ENCODE measurements at regions not wholly inside any gene's neighbourhood (a gene's known extent, or its start where the extent isn't known, plus 50 kb on each side); places are given as distances from the start of the nearest gene placed in this dataset.

DNA sequence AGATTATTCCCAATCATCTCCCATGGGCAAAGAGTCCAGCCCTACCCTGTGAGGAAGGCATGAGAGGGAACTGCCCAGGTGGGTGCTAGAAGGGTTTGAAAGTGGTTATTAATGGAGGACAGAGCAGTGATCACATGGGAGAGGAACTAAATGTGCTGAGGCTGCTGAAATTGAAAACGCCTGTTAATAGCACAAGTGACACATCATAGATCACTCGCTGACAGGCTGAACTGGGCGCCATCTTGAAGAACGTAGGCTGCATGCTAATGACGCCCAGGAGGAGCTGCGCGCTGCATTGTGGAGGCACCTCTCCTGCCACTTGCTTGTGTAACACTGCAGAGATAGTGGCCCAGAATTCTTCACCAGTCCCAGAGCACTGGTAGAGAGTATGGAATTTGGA lies 182.9 kb downstream of the KCNA5 start:
- WGBS, 2 experiments (ENCODE audit: insufficient coverage in 2 of 2): 94 to 96% methylated on average over 7 of the region's 7 CpGs
- no peak overlapping the region for H3K4me3 ChIP-seq (ENCODE audit: extremely low read depth, insufficient read depth, low read length, poor library complexity, severe bottlenecking)
- H3K4me1 ChIP-seq (ENCODE audit: control insufficient read depth, insufficient read depth, low read length, poor library complexity, severe bottlenecking): no peaks in the 10 kb centered on the region
- H3K36me3 ChIP-seq (ENCODE audit: control insufficient read depth, insufficient read depth, low read length): no peaks in the 10 kb centered on the region
- H3K27ac ChIP-seq (ENCODE audit: low read depth, low read length, severe bottlenecking): no peak overlapping the region
- peaks cover 9% of the 10 kb centered on the region for H3K9me3 ChIP-seq (ENCODE audit: control insufficient read depth, low read length)

- peaks cover 9% of the 10 kb centered on the region for H3K9me3 ChIP-seq (ENCODE audit: control insufficient read depth, low read length)
- no peak overlapping the region for H3K27ac ChIP-seq (ENCODE audit: low read depth, low read length, severe bottlenecking)
- WGBS, 2 experiments (ENCODE audit: insufficient coverage in 2 of 2): 78 to 85% methylated on average over 5 to 6 of the region's 7 CpGs
- H3K4me1 ChIP-seq (ENCODE audit: control insufficient read depth, insufficient read depth, low read length, poor library complexity, severe bottlenecking): no peaks in the 10 kb centered on the region
- no peak overlapping the region for H3K4me3 ChIP-seq (ENCODE audit: extremely low read depth, insufficient read depth, low read length, poor library complexity, severe bottlenecking)
- H3K36me3 ChIP-seq (ENCODE audit: control insufficient read depth, insufficient read depth, low read length): no peaks in the 10 kb centered on the region
These were observed 184.2 kb downstream of the KCNA5 start for GRCh38 chr12:5227708-5228373.

DNA sequence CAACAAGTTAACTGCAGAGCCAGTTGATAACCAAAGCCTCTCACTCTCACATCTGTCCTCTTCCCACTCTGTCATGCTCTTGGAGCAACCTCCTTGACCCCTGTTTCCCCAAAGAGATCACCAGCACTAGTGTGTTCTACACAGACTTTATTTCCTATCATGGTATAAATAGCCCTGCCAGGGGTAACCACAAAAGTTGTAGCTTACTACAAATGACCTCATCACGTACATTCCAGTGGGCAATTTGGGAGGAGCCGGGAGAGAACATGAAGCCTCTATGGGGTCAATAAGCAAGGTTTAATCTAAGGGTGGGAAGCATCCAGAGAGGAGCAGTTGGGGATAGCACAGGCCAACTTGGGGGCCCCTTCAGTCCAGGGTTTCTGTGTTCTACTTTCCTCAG lies 186.5 kb downstream of the KCNA5 start:
- WGBS, 2 experiments (ENCODE audit: insufficient coverage in 2 of 2): no CpG with 5 or more reads among the region's 2 CpGs
- no peaks in the 10 kb centered on the region for H3K36me3 ChIP-seq (ENCODE audit: control insufficient read depth, insufficient read depth, low read length)
- no peaks in the 10 kb centered on the region for H3K4me1 ChIP-seq (ENCODE audit: control insufficient read depth, insufficient read depth, low read length, poor library complexity, severe bottlenecking)
- H3K27ac ChIP-seq (ENCODE audit: low read depth, low read length, severe bottlenecking): no peak overlapping the region
- H3K9me3 ChIP-seq (ENCODE audit: control insufficient read depth, low read length): peaks cover 9% of the 10 kb centered on the region
- H3K4me3 ChIP-seq (ENCODE audit: extremely low read depth, insufficient read depth, low read length, poor library complexity, severe bottlenecking): no peak overlapping the region

DNA sequence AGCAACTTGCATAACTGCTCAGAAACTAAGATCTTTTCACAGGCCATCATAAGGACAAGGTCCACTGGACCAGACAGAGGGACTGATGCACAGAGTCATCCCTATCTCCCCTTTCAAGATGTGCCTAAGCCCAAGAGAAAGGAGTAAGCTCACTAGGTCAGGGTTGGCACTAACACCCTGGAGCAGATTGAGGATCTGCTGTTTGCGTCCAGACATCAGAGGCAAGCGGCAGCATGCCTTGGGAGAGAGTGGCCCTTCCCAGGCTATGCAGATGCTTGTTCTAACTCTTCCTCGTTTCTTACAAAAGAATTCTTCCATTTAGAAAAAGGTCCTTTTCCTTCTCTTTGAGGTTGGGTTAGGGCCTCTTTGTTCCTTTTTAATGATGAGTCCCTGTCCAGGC lies 187.2 kb downstream of the KCNA5 start:
- WGBS, 2 experiments (ENCODE audit: insufficient coverage in 2 of 2): 100% methylated on average over 2 of the region's 3 CpGs
- Histone ChIP-seq H3K4me1 (ENCODE audit: control insufficient read depth, insufficient read depth, low read length, poor library complexity, severe bottlenecking) (no peaks in the 10 kb centered on the region), H3K4me3 (ENCODE audit: extremely low read depth, insufficient read depth, low read length, poor library complexity, severe bottlenecking) (no peak overlapping the region)

GRCh38 chr12:5232291-5232690 lies 188.6 kb downstream of the KCNA5 start:
- Histone ChIP-seq H3K9me3 (ENCODE audit: control insufficient read depth, low read length) (peaks cover 9% of the 10 kb centered on the region), H3K36me3 (ENCODE audit: control insufficient read depth, insufficient read depth, low read length) (no peaks in the 10 kb centered on the region), H3K27ac (ENCODE audit: low read depth, low read length, severe bottlenecking) (no peak overlapping the region), H3K4me3 (ENCODE audit: extremely low read depth, insufficient read depth, low read length, poor library complexity, severe bottlenecking) (no peak overlapping the region), H3K4me1 (ENCODE audit: control insufficient read depth, insufficient read depth, low read length, poor library complexity, severe bottlenecking) (no peaks in the 10 kb centered on the region)
- WGBS, 2 experiments (ENCODE audit: insufficient coverage in 2 of 2): 87% methylated on average over 3 of the region's 3 CpGs; no CpG with 5 or more reads in 1 of the 2 experiments

More for the DNA sequence above, 187.2 kb downstream of the KCNA5 start:
- no peak overlapping the region for H3K27ac ChIP-seq (ENCODE audit: low read depth, low read length, severe bottlenecking)
- H3K36me3 ChIP-seq (ENCODE audit: control insufficient read depth, insufficient read depth, low read length): no peaks in the 10 kb centered on the region
- peaks cover 9% of the 10 kb centered on the region for H3K9me3 ChIP-seq (ENCODE audit: control insufficient read depth, low read length)

DNA sequence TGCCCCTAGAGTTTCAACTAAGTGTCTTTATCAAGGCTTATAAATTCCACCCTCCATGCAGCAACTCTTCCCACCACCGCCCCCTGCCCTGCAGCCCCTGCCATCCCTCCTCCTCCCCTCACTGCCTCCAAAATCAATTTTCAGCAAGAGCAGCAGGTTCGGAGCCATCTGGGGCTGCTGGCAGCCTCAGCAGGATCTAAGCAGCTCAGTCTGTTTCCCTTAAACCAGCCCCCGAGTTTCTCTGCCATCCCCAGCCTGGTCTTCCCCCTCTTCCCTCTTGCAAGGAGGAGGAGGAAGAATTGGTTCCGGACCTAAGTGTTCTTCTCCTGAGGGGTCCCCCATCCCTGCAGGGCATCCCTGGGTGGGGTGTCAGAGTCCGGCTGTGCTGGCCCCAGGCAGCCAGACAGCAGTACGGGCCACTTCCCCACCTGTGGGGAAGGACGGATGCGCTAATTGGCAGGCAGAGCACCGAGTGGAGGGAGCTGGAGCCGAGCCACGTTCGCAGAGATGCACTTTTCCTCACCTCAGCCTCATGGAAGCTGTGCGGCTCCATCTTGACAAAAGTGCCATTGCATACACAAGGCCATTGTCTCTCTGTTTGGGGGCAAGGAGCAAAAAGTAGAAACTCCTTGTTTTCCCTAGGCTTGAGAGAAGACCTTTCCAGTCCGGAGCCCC lies 189.3 kb downstream of the KCNA5 start:
- Histone ChIP-seq H3K9me3 (ENCODE audit: control insufficient read depth, low read length) (peaks cover 9% of the 10 kb centered on the region), H3K4me1 (ENCODE audit: control insufficient read depth, insufficient read depth, low read length, poor library complexity, severe bottlenecking) (no peaks in the 10 kb centered on the region), H3K4me3 (ENCODE audit: extremely low read depth, insufficient read depth, low read length, poor library complexity, severe bottlenecking) (no peak overlapping the region), H3K27ac (ENCODE audit: low read depth, low read length, severe bottlenecking) (no peak overlapping the region), H3K36me3 (ENCODE audit: control insufficient read depth, insufficient read depth, low read length) (no peaks in the 10 kb centered on the region)
- 89 to 90% methylated on average over 12 of the region's 14 CpGs for WGBS, 2 experiments (ENCODE audit: insufficient coverage in 2 of 2)

- Histone ChIP-seq H3K9me3 (ENCODE audit: control insufficient read depth, low read length) (no peaks in the 10 kb centered on the region), H3K27ac (ENCODE audit: low read depth, low read length, severe bottlenecking) (no peak overlapping the region), H3K4me1 (ENCODE audit: control insufficient read depth, insufficient read depth, low read length, poor library complexity, severe bottlenecking) (no peaks in the 10 kb centered on the region), H3K36me3 (ENCODE audit: control insufficient read depth, insufficient read depth, low read length) (no peaks in the 10 kb centered on the region), H3K4me3 (ENCODE audit: extremely low read depth, insufficient read depth, low read length, poor library complexity, severe bottlenecking) (no peak overlapping the region)
- 93 to 96% methylated on average over 3 to 4 of the region's 5 CpGs for WGBS, 2 experiments (ENCODE audit: insufficient coverage in 2 of 2)
These were observed 192.5 kb downstream of the KCNA5 start for GRCh38 chr12:5236022-5236640.

DNA sequence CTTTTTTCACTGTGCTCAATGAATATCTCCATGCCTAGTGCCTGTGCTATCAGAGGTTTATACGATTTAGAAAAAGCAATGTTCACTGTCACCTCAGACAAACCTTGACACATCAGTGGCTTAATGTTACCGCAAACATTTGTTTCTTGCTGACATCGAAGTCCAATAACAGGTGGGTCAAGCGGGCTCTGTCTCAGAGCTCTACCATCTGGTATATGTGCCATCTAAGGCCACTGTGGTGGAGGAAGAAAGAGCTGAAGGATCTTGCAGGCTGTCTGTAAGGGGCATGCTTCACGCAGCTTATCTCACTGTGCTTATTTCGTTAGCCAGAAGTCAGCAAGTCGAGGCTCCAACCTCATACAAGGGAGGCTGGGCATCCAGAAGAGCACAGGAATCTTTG lies 189.5 kb upstream of the NTF3 start:
- no peak overlapping the region for H3K27ac ChIP-seq (ENCODE audit: low read depth, low read length, severe bottlenecking)
- WGBS, 2 experiments (ENCODE audit: insufficient coverage in 2 of 2): 91 to 95% methylated on average over 6 to 7 of the region's 7 CpGs

GRCh38 chr12:5243014-5243413 lies 188.9 kb upstream of the NTF3 start:
- H3K4me3 ChIP-seq (ENCODE audit: extremely low read depth, insufficient read depth, low read length, poor library complexity, severe bottlenecking): no peak overlapping the region
- WGBS, 2 experiments (ENCODE audit: insufficient coverage in 2 of 2): 80 to 86% methylated on average over 1 of the region's 4 CpGs
- no peak overlapping the region for H3K27ac ChIP-seq (ENCODE audit: low read depth, low read length, severe bottlenecking)
- H3K9me3 ChIP-seq (ENCODE audit: control insufficient read depth, low read length): no peaks in the 10 kb centered on the region
- peaks cover 24% of the 10 kb centered on the region for H3K4me1 ChIP-seq (ENCODE audit: control insufficient read depth, insufficient read depth, low read length, poor library complexity, severe bottlenecking)
- H3K36me3 ChIP-seq (ENCODE audit: control insufficient read depth, insufficient read depth, low read length): no peaks in the 10 kb centered on the region

More for the DNA sequence above, 189.5 kb upstream of the NTF3 start:
- H3K4me3 ChIP-seq (ENCODE audit: extremely low read depth, insufficient read depth, low read length, poor library complexity, severe bottlenecking): no peak overlapping the region
- H3K36me3 ChIP-seq (ENCODE audit: control insufficient read depth, insufficient read depth, low read length): no peaks in the 10 kb centered on the region
- peaks cover 24% of the 10 kb centered on the region for H3K4me1 ChIP-seq (ENCODE audit: control insufficient read depth, insufficient read depth, low read length, poor library complexity, severe bottlenecking)
- no peaks in the 10 kb centered on the region for H3K9me3 ChIP-seq (ENCODE audit: control insufficient read depth, low read length)

- WGBS, 2 experiments (ENCODE audit: insufficient coverage in 2 of 2): 0 to 43% methylated on average over 1 to 2 of the region's 5 CpGs
- Histone ChIP-seq H3K36me3 (ENCODE audit: control insufficient read depth, insufficient read depth, low read length) (no peaks in the 10 kb centered on the region), H3K9me3 (ENCODE audit: control insufficient read depth, low read length) (no peaks in the 10 kb centered on the region), H3K4me1 (ENCODE audit: control insufficient read depth, insufficient read depth, low read length, poor library complexity, severe bottlenecking) (peaks cover 24% of the 10 kb centered on the region), H3K4me3 (ENCODE audit: extremely low read depth, insufficient read depth, low read length, poor library complexity, severe bottlenecking) (no peak overlapping the region), H3K27ac (ENCODE audit: low read depth, low read length, severe bottlenecking) (peak overlapping the region; percentile 43)
These were observed 187.4 kb upstream of the NTF3 start for GRCh38 chr12:5244513-5244972.

DNA sequence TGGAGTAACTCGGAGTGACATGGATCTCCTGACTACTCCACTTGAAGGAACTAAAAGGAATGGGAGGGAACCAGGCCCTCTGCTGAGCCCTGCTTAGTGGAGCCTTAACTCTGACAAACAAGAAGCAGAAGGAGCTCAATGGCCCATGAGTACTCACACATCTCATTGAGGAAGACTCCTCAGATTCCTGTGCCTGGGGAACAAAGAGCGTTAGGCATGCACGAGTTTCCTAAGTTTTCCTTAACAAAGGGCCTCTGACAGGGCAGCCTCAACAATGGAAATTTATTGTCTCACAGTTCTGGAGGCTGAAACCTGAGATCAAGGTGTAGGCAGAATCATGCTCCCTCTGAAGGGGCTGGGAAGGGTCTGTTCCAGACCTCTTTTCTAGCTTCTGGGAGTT lies 185.7 kb upstream of the NTF3 start:
- no peaks in the 10 kb centered on the region for H3K9me3 ChIP-seq (ENCODE audit: control insufficient read depth, low read length)
- 42 to 56% methylated on average over 2 to 3 of the region's 3 CpGs for WGBS, 2 experiments (ENCODE audit: insufficient coverage in 2 of 2)
- H3K4me3 ChIP-seq (ENCODE audit: extremely low read depth, insufficient read depth, low read length, poor library complexity, severe bottlenecking): no peak overlapping the region
- peaks cover 24% of the 10 kb centered on the region for H3K4me1 ChIP-seq (ENCODE audit: control insufficient read depth, insufficient read depth, low read length, poor library complexity, severe bottlenecking)
- H3K27ac ChIP-seq (ENCODE audit: low read depth, low read length, severe bottlenecking): no peak overlapping the region
- H3K36me3 ChIP-seq (ENCODE audit: control insufficient read depth, insufficient read depth, low read length): no peaks in the 10 kb centered on the region

Measured in mesodermal cell (in vitro differentiated cells).